Dermis blood vessel endothelial cell (primary cell): ENCODE measurements at regions not wholly inside any gene's neighbourhood (a gene's known extent, or its start where the extent isn't known, plus 50 kb on each side); places are given as distances from the start of the nearest gene placed in this dataset.
"Not testable (repeated sequence)": the region's sequence is repeated elsewhere in the genome, so short reads cannot be mapped to it uniquely, and the experiment has no call there.

ENCODE experiments used
- DNase-seq: peaks from one replicate; pipeline ENCODE4 v3.0.0; 2010

GRCh38 chr10:8128511-8128910, 74.0 kb downstream of the GATA3 start:
- no peak for DNase-seq

GRCh38 chr10:8129438-8129837, 75.0 kb downstream of the GATA3 start:
- DNase-seq: no peak

GRCh38 chr10:8130973-8131911, 76.8 kb downstream of the GATA3 start:
- DNase-seq: no peak

- no peak for DNase-seq
These were observed 78.7 kb downstream of the GATA3 start for GRCh38 chr10:8133146-8133545.

GRCh38 chr10:8136736-8137135, 82.2 kb downstream of the GATA3 start:
- no peak for DNase-seq

- no peak for DNase-seq
These were observed 82.8 kb downstream of the GATA3 start for GRCh38 chr10:8137272-8137681.

GRCh38 chr10:8137726-8138125, 83.2 kb downstream of the GATA3 start:
- DNase-seq: no peak

GRCh38 chr10:8138471-8138870, 84.0 kb downstream of the GATA3 start:
- DNase-seq: no peak

GRCh38 chr10:8144496-8144895, 90.0 kb downstream of the GATA3 start:
- no peak for DNase-seq

- DNase-seq: no peak
These were observed 92.2 kb downstream of the GATA3 start for GRCh38 chr10:8146650-8147049.

- DNase-seq: no peak
These were observed 95.5 kb downstream of the GATA3 start for GRCh38 chr10:8149991-8150390.

- no peak for DNase-seq
These were observed 96.0 kb downstream of the GATA3 start for GRCh38 chr10:8150401-8150905.

GRCh38 chr10:8151086-8151485, 96.6 kb downstream of the GATA3 start:
- no peak for DNase-seq

GRCh38 chr10:8156918-8157317, 102.4 kb downstream of the GATA3 start:
- DNase-seq: no peak

- DNase-seq: no peak
These were observed 103.9 kb downstream of the GATA3 start for GRCh38 chr10:8158193-8159071.

GRCh38 chr10:8159341-8160165, 105.1 kb downstream of the GATA3 start:
- no peak for DNase-seq

GRCh38 chr10:8163824-8164223, 109.3 kb downstream of the GATA3 start:
- DNase-seq: no peak

- not testable (repeated sequence) for DNase-seq
These were observed 110.2 kb downstream of the GATA3 start for GRCh38 chr10:8164640-8165039.

- no peak for DNase-seq
These were observed 114.3 kb downstream of the GATA3 start for GRCh38 chr10:8168836-8169235.

- DNase-seq: no peak
These were observed 116.5 kb downstream of the GATA3 start for GRCh38 chr10:8171008-8171407.

GRCh38 chr10:8172604-8173003, 118.1 kb downstream of the GATA3 start:
- DNase-seq: no peak

- no peak for DNase-seq
These were observed 118.9 kb downstream of the GATA3 start for GRCh38 chr10:8173243-8173865.
